ENCODE measurements at regions not wholly inside any gene's neighbourhood (a gene's known extent, or its start where the extent isn't known, plus 50 kb on each side); places are given as distances from the start of the nearest gene placed in this dataset.
"Not testable (repeated sequence)": the region's sequence is repeated elsewhere in the genome, so short reads cannot be mapped to it uniquely, and the experiment has no call there.

- intact Hi-C loops (cut with DNase I) = no loop called here
- ATAC-seq = no peak
- no peak for DNase-seq (ENCODE audit: missing footprints)
These were observed 880.2 kb downstream of the OTOL1 start for GRCh38 chr3:162376761-162377160.

- intact Hi-C loops (cut with DNase I) = no loop called here
- DNase-seq (ENCODE audit: missing footprints) (no peak), ATAC-seq (no peak)
These were observed 881.0 kb downstream of the OTOL1 start for GRCh38 chr3:162377608-162378007.

- no peak for DNase-seq (ENCODE audit: missing footprints)
- no peak for ATAC-seq
- intact Hi-C loops (cut with DNase I) = no loop called here
These were observed 888.8 kb downstream of the OTOL1 start for GRCh38 chr3:162385387-162385786.

- intact Hi-C loops (cut with DNase I) = no loop called here
- ATAC-seq = no peak
These were observed 894.3 kb downstream of the OTOL1 start for GRCh38 chr3:162390891-162391290.

GRCh38 chr3:162391301-162391700, 894.7 kb downstream of the OTOL1 start:
- ATAC-seq = no peak

More at GRCh38 chr3:162390891-162391290, 894.3 kb downstream of the OTOL1 start:
- no peak for DNase-seq (ENCODE audit: missing footprints)

GRCh38 chr3:162395496-162395895, 898.9 kb downstream of the OTOL1 start:
- DNase-seq (ENCODE audit: missing footprints) = no peak
- intact Hi-C loops (cut with DNase I) = no loop called here
- no peak for ATAC-seq

More at GRCh38 chr3:162391301-162391700, 894.7 kb downstream of the OTOL1 start:
- DNase-seq (ENCODE audit: missing footprints) = no peak
- intact Hi-C loops (cut with DNase I) = no loop called here

- no peak for DNase-seq (ENCODE audit: missing footprints)
- intact Hi-C loops (cut with DNase I) = no loop called here
- peak; percentile 69 for ATAC-seq
These were observed 901.9 kb downstream of the OTOL1 start for GRCh38 chr3:162398554-162398953.

- ATAC-seq (no peak), DNase-seq (ENCODE audit: missing footprints) (no peak)
- intact Hi-C loops (cut with DNase I) = no loop called here
These were observed 904.1 kb downstream of the OTOL1 start for GRCh38 chr3:162400697-162401096.

- intact Hi-C loops (cut with DNase I); ATAC-seq; DNase-seq (ENCODE audit: missing footprints): not testable (repeated sequence)
These were observed 914.9 kb downstream of the OTOL1 start for GRCh38 chr3:162411556-162411955.

GRCh38 chr3:162421721-162422120, 925.1 kb downstream of the OTOL1 start:
- no peak for DNase-seq (ENCODE audit: missing footprints)
- no peak for ATAC-seq
- intact Hi-C loops (cut with DNase I) = no loop called here

- intact Hi-C loops (cut with DNase I) = no loop called here
- DNase-seq (ENCODE audit: missing footprints) (no peak), ATAC-seq (no peak)
These were observed 931.6 kb downstream of the OTOL1 start for GRCh38 chr3:162428192-162428591.

GRCh38 chr3:162435750-162436149, 939.1 kb downstream of the OTOL1 start:
- intact Hi-C loops (cut with DNase I) = no loop called here
- ATAC-seq = no peak
- no peak for DNase-seq (ENCODE audit: missing footprints)

GRCh38 chr3:162436826-162437225, 940.2 kb downstream of the OTOL1 start:
- ATAC-seq (no peak), DNase-seq (ENCODE audit: missing footprints) (no peak)
- intact Hi-C loops (cut with DNase I) = no loop called here

GRCh38 chr3:162437480-162437879, 940.9 kb downstream of the OTOL1 start:
- ATAC-seq (no peak), DNase-seq (ENCODE audit: missing footprints) (no peak)
- intact Hi-C loops (cut with DNase I) = no loop called here

GRCh38 chr3:162441716-162442115, 945.1 kb downstream of the OTOL1 start:
- DNase-seq (ENCODE audit: missing footprints) (no peak), ATAC-seq (no peak)
- intact Hi-C loops (cut with DNase I) = no loop called here

- DNase-seq (ENCODE audit: missing footprints) (no peak), ATAC-seq (no peak)
- intact Hi-C loops (cut with DNase I) = no loop called here
These were observed 946.8 kb downstream of the OTOL1 start for GRCh38 chr3:162443376-162443775.

GRCh38 chr3:162468791-162469190, 972.2 kb downstream of the OTOL1 start:
- DNase-seq (ENCODE audit: missing footprints) = no peak
- ATAC-seq = no peak
- intact Hi-C loops (cut with DNase I) = no loop called here

- intact Hi-C loops (cut with DNase I) = no loop called here
- no peak for DNase-seq (ENCODE audit: missing footprints)
- ATAC-seq = no peak
These were observed 990.5 kb downstream of the OTOL1 start for GRCh38 chr3:162487138-162487537.

GRCh38 chr3:162489853-162490252, 993.2 kb downstream of the OTOL1 start:
- DNase-seq (ENCODE audit: missing footprints) = no peak
- no peak for ATAC-seq
- intact Hi-C loops (cut with DNase I) = no loop called here

- intact Hi-C loops (cut with DNase I) = no loop called here
- ATAC-seq (no peak), DNase-seq (ENCODE audit: missing footprints) (no peak)
These were observed 995.3 kb downstream of the OTOL1 start for GRCh38 chr3:162491952-162492351.

- intact Hi-C loops (cut with DNase I) = no loop called here
- no peak for ATAC-seq
These were observed 996.0 kb downstream of the OTOL1 start for GRCh38 chr3:162492446-162493081.

More at GRCh38 chr3:162492446-162493081, 996.0 kb downstream of the OTOL1 start:
- DNase-seq (ENCODE audit: missing footprints) = no peak

All from Right ventricle myocardium inferior (tissue), 1 donor.